DOHH2 (cell line): ENCODE measurements at regions not wholly inside any gene's neighbourhood (a gene's known extent, or its start where the extent isn't known, plus 50 kb on each side); places are given as distances from the start of the nearest gene placed in this dataset.

Experiments used
- H3F3A ChIP-seq: fragments of 200-600 bp; sonication (generic), shearing (Covaris generic); 2 replicates; pipeline ENCODE4 v1.6.0; 2016; ENCODE audit warnings: antibody characterized with exemption, mild to moderate bottlenecking; ENCODE audit not compliant: control insufficient read depth, insufficient read depth
- H3K27ac ChIP-seq: fragments of 200-600 bp; sonication (generic); 2 replicates; pipeline ENCODE4 v1.5.1; 2014; ENCODE audit warnings: low read depth, mild to moderate bottlenecking, low read length, moderate library complexity
- H3K27me3 ChIP-seq: fragments of 200-600 bp; sonication (generic); 2 replicates; pipeline ENCODE4 v1.6.1; 2014; ENCODE audit warnings: mild to moderate bottlenecking, low read length, mixed read lengths; ENCODE audit not compliant: control insufficient read depth
- H3K36me3 ChIP-seq: fragments of 200-600 bp; sonication (generic); 2 replicates; pipeline ENCODE4 v1.6.1; 2014; ENCODE audit warnings: mild to moderate bottlenecking, low read length, moderate library complexity, mixed read lengths; ENCODE audit not compliant: control insufficient read depth
- H3K4me1 ChIP-seq: fragments of 200-600 bp; sonication (generic); 2 replicates; pipeline ENCODE4 v1.6.1; 2014; ENCODE audit warnings: mild to moderate bottlenecking, low read length, mixed read lengths; ENCODE audit not compliant: control insufficient read depth
- H3K4me2 ChIP-seq: fragments of 200-600 bp; sonication (generic); 2 replicates; pipeline ENCODE4 v1.6.0; 2014; ENCODE audit warnings: mild to moderate bottlenecking, low read length, moderate library complexity
- H3K4me3 ChIP-seq: fragments of 200-600 bp; sonication (generic); 2 replicates; pipeline ENCODE4 v1.5.1; 2014; ENCODE audit warnings: mild to moderate bottlenecking, low read length, mixed read lengths
- H3K79me2 ChIP-seq: fragments of 200-600 bp; sonication (generic); 2 replicates; pipeline ENCODE4 v1.6.1; 2014; ENCODE audit warnings: mild to moderate bottlenecking, low read length, mixed read lengths; ENCODE audit not compliant: control insufficient read depth
- H3K9me2 ChIP-seq: fragments of 200-600 bp; sonication (generic); replicated peaks from 2 replicates; pipeline ENCODE4 v1.6.1; 2014; ENCODE audit warnings: mild to moderate bottlenecking, low read length, mixed read lengths; ENCODE audit not compliant: control insufficient read depth
- H3K9me3 ChIP-seq: fragments of 200-600 bp; sonication (generic); 2 replicates; pipeline ENCODE4 v1.6.1; 2014; ENCODE audit warnings: antibody characterized with exemption, low read length, mixed read lengths; ENCODE audit not compliant: control insufficient read depth, insufficient read depth
- H4K20me1 ChIP-seq: fragments of 200-600 bp; sonication (generic); 2 replicates; pipeline ENCODE4 v1.6.0; 2014; ENCODE audit warnings: low read depth, mild to moderate bottlenecking, antibody characterized with exemption, low read length, moderate library complexity; ENCODE audit not compliant: control insufficient read depth, insufficient read depth
- EZH2phosphoT487 ChIP-seq: fragments of 200-600 bp; sonication (generic); IDR thresholded peaks from 2 replicates; pipeline ENCODE4 v1.6.1; 2017; ENCODE audit warnings: borderline replicate concordance, mild to moderate bottlenecking, antibody characterized with exemption, low read length, moderate library complexity, mixed read lengths
- TF ChIP-seq, protein P1 (sequence below): fragments of 200-600 bp; sonication (generic); IDR thresholded peaks from one replicate; pipeline ENCODE4 v1.5.1; 2014; ENCODE audit warnings: antibody characterized with exemption, mild to moderate bottlenecking, low read depth, low read length; ENCODE audit not compliant: poor library complexity, severe bottlenecking

DNA sequence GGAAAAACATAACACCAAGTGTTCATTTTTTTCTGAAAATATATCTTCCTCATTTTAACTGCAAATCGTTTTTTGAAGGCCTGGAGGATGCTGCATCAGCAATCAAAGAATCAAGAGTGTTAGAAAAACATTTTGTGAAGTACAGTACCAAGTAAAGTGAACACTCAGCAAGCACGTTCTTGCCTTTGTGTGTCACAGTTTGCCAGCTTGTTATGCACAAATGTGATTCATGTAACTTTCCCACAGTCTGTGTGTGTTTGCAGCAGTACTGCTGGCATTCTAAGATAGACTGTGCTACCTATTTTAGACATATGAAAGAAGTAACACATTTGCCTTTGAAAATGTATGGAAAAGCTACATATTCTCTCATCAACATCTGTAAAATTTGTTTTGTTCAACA is 1617.7 kb downstream of the RPA4 start:
- Histone ChIP-seq H3K27ac (no peak overlapping the region), H3K79me2 (no peaks in the 10 kb centered on the region), H3K9me3 (no peaks in the 10 kb centered on the region), H4K20me1 (no peaks in the 10 kb centered on the region), H3F3A (no peaks in the 10 kb centered on the region), H3K36me3 (no peaks in the 10 kb centered on the region), H3K4me3 (no peak overlapping the region), H3K9me2 (no peaks in the 10 kb centered on the region), H3K4me1 (no peaks in the 10 kb centered on the region), H3K4me2 (no peak overlapping the region), H3K27me3 (no peaks in the 10 kb centered on the region)
- TF ChIP-seq EZH2phosphoT487: no peak
- TF ChIP-seq, protein P1, sequence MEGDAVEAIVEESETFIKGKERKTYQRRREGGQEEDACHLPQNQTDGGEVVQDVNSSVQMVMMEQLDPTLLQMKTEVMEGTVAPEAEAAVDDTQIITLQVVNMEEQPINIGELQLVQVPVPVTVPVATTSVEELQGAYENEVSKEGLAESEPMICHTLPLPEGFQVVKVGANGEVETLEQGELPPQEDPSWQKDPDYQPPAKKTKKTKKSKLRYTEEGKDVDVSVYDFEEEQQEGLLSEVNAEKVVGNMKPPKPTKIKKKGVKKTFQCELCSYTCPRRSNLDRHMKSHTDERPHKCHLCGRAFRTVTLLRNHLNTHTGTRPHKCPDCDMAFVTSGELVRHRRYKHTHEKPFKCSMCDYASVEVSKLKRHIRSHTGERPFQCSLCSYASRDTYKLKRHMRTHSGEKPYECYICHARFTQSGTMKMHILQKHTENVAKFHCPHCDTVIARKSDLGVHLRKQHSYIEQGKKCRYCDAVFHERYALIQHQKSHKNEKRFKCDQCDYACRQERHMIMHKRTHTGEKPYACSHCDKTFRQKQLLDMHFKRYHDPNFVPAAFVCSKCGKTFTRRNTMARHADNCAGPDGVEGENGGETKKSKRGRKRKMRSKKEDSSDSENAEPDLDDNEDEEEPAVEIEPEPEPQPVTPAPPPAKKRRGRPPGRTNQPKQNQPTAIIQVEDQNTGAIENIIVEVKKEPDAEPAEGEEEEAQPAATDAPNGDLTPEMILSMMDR: no peak

DNA sequence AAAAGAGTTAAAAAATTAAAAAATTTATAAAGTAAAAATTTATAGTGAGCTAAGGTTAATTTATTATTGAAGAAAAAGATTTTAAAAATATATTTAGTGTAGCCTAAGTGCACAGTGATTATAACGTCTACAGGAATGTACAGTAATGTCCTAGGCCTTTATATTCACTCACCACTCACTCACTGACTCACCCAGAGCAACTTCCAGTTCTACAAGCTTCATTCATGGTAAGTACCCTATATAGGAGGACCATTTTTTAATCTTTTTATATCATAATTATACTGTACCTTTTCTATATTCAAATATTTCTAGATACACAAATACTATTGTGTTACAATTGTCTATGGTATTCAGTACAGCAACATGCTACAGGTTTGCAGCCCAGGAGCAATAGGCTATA is 1623.2 kb downstream of the RPA4 start:
- Histone ChIP-seq H3K9me2 (no peaks in the 10 kb centered on the region), H3K27me3 (no peaks in the 10 kb centered on the region)
- TF ChIP-seq, protein P1: no peak
- TF ChIP-seq EZH2phosphoT487: no peak

DNA sequence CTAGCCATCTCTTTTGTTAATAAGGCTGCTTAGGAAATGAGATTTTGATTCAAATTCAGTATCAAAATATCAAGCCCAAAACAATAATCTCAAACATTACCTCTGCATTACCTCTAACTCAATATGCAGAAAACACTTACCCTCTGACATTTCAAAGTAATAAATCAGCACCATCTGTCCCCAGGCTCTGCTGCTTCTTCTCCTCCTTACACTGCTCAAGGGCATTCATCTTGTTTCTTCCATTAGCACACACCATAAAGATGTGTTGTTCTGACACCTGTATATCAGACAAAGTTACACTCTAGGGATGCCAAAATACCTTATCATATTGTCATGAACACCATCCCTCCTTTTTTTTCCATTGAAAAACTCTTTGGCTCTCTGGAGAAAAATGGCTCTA is 1630.3 kb downstream of the RPA4 start:
- Histone ChIP-seq H3K79me2 (no peaks in the 10 kb centered on the region), H3K27me3 (no peaks in the 10 kb centered on the region), H3K4me2 (no peak overlapping the region), H3K4me1 (no peaks in the 10 kb centered on the region), H3K9me2 (no peaks in the 10 kb centered on the region), H3K9me3 (no peaks in the 10 kb centered on the region), H3K27ac (no peak overlapping the region), H3K4me3 (no peak overlapping the region), H4K20me1 (no peaks in the 10 kb centered on the region), H3K36me3 (no peaks in the 10 kb centered on the region), H3F3A (no peaks in the 10 kb centered on the region)
- TF ChIP-seq, protein P1: no peak
- TF ChIP-seq EZH2phosphoT487: no peak

More for the DNA sequence above, 1623.2 kb downstream of the RPA4 start:
- Histone ChIP-seq H3K9me3 (no peaks in the 10 kb centered on the region), H3F3A (no peaks in the 10 kb centered on the region), H3K4me1 (no peaks in the 10 kb centered on the region), H3K4me2 (no peak overlapping the region), H3K36me3 (no peaks in the 10 kb centered on the region), H4K20me1 (no peaks in the 10 kb centered on the region), H3K27ac (no peak overlapping the region), H3K4me3 (no peak overlapping the region), H3K79me2 (no peaks in the 10 kb centered on the region)

DNA sequence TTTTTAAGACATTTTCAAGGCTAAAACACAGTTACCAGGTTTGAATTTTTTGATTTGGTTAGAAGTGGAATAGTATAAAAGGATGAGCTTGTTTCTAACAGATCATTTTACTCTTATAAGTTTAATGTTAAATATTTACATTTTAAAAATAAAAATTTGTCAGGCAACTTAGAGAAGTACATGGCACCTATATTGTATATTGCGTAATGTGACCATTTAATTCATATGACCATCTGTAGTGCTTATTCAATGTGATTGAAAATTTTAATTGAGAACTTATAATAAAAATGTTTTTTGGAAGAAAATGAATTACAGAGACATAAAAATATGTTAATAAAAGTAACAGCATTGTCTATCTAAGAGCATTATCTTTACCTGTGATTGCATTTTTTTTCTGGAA is 1632.4 kb downstream of the RPA4 start:
- H3K27ac ChIP-seq: no peak overlapping the region
- no peaks in the 10 kb centered on the region for H3K36me3 ChIP-seq
- no peak overlapping the region for H3K4me2 ChIP-seq
- H3K79me2 ChIP-seq: no peaks in the 10 kb centered on the region
- H3F3A ChIP-seq: no peaks in the 10 kb centered on the region
- no peaks in the 10 kb centered on the region for H3K9me2 ChIP-seq
- H3K4me3 ChIP-seq: no peak overlapping the region
- H3K9me3 ChIP-seq: no peaks in the 10 kb centered on the region
- H3K27me3 ChIP-seq: no peaks in the 10 kb centered on the region
- H4K20me1 ChIP-seq: no peaks in the 10 kb centered on the region
- TF ChIP-seq, protein P1: no peak
- TF ChIP-seq EZH2phosphoT487: no peak
- H3K4me1 ChIP-seq: no peaks in the 10 kb centered on the region
